Ascending aorta (tissue), 2 donors: ENCODE measurements at regions not wholly inside any gene's neighbourhood (a gene's known extent, or its start where the extent isn't known, plus 50 kb on each side); places are given as distances from the start of the nearest gene placed in this dataset.

Source experiments
- DNase-seq, 2 donors: peaks; one replicate each; pipeline ENCODE4 v3.0.0-alpha.2; 2019; ENCODE audit warnings: low spot score in 2 of 2
- H3K27ac ChIP-seq, 2 donors: fragments of 200-600 bp; sonication (generic); one replicate each; pipeline ENCODE4 v1.5.1; 2016 to 2017; ENCODE audit warnings: mild to moderate bottlenecking in 1 of 2
- H3K27me3 ChIP-seq: fragments of 200-600 bp; sonication (generic); one replicate; pipeline ENCODE4 v1.5.1; 2017
- H3K36me3 ChIP-seq, 2 donors: fragments of 200-600 bp; sonication (generic); one replicate each; pipeline ENCODE4 v1.5.1; 2016
- H3K4me1 ChIP-seq, 2 donors: fragments of 200-600 bp; sonication (generic); one replicate each; pipeline ENCODE4 v1.5.1; 2016 to 2017; ENCODE audit warnings: mild to moderate bottlenecking in 1 of 2
- H3K4me3 ChIP-seq, 2 donors: fragments of 200-600 bp; sonication (generic); one replicate each; pipeline ENCODE4 v1.5.1; 2016 to 2017; ENCODE audit warnings: mild to moderate bottlenecking in 1 of 2
- H3K9me3 ChIP-seq, 2 donors: fragments of 200-600 bp; sonication (generic); one replicate each; pipeline ENCODE4 v1.5.1; 2016
- intact Hi-C: fragments of 100-400 bp; cut with DNase I; formaldehyde crosslinking; loops from one replicate; pipeline ENCODE4 v1.15.1; 2023
- TF ChIP-seq, protein P1 (sequence below), 3 experiments: fragments of 200-600 bp in 2 of 3; fragments of 450-650 bp in 1 of 3; sonication (generic) in 2 of 3; IDR thresholded peaks; one replicate each; pipeline ENCODE4 v1.5.1; 2016 to 2019; ENCODE audit warnings: antibody characterized with exemption in 3 of 3, mild to moderate bottlenecking in 1 of 3, moderate library complexity in 1 of 3

DNA sequence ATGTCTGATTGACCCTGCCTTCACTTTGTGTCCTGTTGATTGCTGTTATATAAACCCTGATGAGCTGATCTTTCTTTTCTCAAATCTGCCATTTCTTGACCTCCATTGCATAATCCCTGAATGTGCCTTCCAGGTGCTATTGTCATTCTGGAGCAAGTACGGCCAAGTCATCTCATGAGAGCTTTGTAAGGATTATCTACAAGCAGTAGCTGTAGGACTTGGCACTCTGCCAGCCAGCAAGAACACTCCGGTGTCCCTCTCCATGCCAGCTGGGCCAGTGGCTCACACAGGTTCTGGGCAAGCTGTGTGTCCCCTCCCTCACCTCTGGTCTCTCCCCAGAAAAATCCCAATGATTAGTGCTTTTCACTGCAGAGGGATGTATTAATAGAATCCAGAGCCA is 348.1 kb downstream of the FOXO1 start:
- Histone ChIP-seq H3K4me1 (no peaks in the 10 kb centered on the region), H3K9me3 (peaks cover 0 to 13% of the 10 kb centered on the region in 2 donors), H3K27ac (no peak overlapping the region), H3K27me3 (no peaks in the 10 kb centered on the region), H3K36me3 (no peaks in the 10 kb centered on the region), H3K4me3 (no peak overlapping the region)
- TF ChIP-seq, protein P1, sequence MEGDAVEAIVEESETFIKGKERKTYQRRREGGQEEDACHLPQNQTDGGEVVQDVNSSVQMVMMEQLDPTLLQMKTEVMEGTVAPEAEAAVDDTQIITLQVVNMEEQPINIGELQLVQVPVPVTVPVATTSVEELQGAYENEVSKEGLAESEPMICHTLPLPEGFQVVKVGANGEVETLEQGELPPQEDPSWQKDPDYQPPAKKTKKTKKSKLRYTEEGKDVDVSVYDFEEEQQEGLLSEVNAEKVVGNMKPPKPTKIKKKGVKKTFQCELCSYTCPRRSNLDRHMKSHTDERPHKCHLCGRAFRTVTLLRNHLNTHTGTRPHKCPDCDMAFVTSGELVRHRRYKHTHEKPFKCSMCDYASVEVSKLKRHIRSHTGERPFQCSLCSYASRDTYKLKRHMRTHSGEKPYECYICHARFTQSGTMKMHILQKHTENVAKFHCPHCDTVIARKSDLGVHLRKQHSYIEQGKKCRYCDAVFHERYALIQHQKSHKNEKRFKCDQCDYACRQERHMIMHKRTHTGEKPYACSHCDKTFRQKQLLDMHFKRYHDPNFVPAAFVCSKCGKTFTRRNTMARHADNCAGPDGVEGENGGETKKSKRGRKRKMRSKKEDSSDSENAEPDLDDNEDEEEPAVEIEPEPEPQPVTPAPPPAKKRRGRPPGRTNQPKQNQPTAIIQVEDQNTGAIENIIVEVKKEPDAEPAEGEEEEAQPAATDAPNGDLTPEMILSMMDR (IDR thresholded peaks at IDR 0.05): no peak
- DNase-seq: no peak
- intact Hi-C loops: no loop called here

DNA sequence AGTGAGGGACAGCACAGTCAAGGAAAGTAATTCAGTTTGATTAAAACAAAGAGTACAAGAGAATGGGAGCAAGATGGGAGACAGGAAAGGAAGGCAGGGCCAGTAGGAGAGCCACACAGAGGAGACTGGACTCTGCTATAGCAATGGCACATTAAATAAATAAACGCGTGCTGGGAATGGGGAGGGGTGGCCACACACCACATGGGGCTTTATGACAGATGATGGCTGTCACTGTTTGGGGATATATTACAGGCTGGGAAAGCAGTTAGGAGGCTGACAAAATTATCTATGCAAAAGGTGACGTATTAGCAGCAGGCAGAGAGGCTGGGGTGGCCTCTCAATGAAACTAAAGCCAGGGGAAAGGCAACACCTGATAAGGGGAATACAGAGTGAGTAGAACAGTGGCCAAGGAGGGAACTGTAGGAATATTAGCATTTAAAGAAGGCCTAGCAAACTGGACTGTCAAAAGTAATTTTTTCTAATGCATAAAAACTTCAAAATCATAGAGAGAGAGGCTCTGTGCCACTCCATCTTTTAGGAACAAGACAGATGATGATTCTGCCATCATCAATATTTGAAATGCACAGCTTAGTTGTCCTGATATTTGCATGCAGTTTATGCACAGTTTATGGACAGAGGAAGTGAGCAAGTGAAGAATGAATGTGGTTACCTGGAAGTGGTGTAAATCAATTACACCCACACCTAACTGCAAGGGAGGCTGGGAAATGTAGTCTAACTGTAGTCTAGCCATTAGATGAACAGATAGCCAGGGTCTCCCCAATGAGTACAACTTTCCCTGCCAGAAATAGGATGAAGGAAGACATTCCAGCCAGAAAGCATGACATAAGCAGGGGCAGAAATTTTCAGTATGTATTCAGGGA is 346.5 kb downstream of the FOXO1 start:
- Histone ChIP-seq H3K27ac (no peak overlapping the region), H3K4me1 (no peaks in the 10 kb centered on the region), H3K4me3 (no peak overlapping the region), H3K36me3 (no peaks in the 10 kb centered on the region), H3K9me3 (peaks cover 0 to 26% of the 10 kb centered on the region in 2 donors), H3K27me3 (no peaks in the 10 kb centered on the region)
- TF ChIP-seq, protein P1 (IDR thresholded peaks at IDR 0.05): no peak
- DNase-seq: no peak
- intact Hi-C loops: no loop called here

DNA sequence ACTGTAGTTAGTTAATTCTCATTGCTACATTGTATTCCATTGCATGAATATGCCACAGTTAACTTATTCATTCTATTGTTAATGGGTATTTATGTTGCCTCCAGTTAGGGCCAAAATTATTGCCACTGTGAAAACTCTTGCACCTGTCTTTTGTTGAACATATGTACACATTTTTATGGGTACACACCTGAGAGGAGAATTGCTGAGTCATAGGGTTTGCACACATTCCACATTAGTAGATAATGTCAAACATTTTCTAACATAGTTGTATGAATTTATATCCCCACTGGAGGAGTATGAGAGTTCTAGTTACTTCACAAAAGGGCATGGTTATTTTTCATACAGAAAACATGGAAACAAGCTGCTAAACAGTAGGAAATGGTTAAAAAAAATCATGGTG is 338.4 kb downstream of the FOXO1 start:
- intact Hi-C loops: no loop called here
- H3K36me3 ChIP-seq: no peaks in the 10 kb centered on the region

DNA sequence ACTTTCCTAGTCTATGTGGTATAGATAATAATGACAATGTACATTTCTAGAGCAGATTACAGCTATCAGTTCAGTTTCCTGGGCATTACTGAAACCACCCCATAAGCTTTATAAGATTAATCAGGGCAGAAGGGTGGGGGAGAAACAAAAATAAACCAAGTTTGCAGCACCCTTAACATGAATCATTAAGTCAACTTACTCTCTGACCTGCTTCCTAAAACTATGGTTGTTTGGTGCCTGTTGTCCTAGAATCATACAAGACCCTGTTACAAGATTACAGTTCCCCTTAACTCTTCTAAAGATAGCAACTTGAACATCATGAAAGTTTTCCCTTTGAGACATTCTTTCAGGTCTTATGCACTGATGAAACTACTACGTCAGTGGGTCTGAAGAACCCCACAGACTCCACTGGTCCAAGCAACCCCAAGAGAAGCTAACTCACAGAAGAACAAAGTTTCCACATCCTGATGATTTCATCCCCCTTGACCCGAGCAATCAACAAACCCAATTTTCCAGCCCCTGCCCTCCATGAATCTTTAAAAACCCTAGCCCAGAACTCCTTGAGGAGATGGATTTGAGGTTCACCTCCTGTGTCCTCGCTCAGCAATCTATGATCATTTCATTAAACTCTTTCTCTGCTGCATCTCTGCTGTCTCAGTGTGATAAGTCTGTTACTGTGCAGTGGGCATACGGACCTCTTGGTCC is 336.5 kb downstream of the FOXO1 start:
- Histone ChIP-seq H3K27ac (no peak overlapping the region), H3K4me3 (no peak overlapping the region), H3K9me3 (no peaks in the 10 kb centered on the region), H3K36me3 (no peaks in the 10 kb centered on the region), H3K4me1 (no peaks in the 10 kb centered on the region), H3K27me3 (no peaks in the 10 kb centered on the region)
- DNase-seq: no peak
- TF ChIP-seq, protein P1 (IDR thresholded peaks at IDR 0.05): no peak
- intact Hi-C loops: no loop called here

More for the DNA sequence above, 338.4 kb downstream of the FOXO1 start:
- Histone ChIP-seq H3K27me3 (no peaks in the 10 kb centered on the region), H3K4me1 (no peaks in the 10 kb centered on the region), H3K27ac (no peak overlapping the region), H3K4me3 (no peak overlapping the region), H3K9me3 (peaks cover 0 to 15% of the 10 kb centered on the region in 2 donors)
- DNase-seq: no peak
- TF ChIP-seq, protein P1 (IDR thresholded peaks at IDR 0.05): no peak

DNA sequence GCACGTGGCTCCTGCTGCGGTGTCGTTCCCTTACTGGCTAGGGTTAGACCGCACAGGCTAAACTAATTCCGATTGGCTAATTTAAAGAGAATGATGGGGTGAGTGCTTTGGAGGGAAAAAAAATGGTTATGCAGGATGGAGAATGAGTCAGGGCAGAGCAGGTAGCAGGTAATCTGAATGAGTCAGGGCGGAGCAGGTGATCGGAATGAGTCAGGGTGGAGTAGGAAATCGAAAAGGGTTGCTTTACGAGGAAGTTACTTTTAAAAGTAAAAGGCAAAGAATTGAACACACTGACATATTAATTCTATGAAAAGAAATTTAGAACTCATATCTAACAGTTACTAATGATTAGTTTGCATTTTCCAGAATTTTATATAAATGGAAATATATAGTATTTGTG is 335.5 kb downstream of the FOXO1 start:
- TF ChIP-seq, protein P1 (IDR thresholded peaks at IDR 0.05): no peak
- H3K9me3 ChIP-seq: no peaks in the 10 kb centered on the region
- no peak for DNase-seq

More for the DNA sequence above, 335.5 kb downstream of the FOXO1 start:
- intact Hi-C loops: no loop called here
- H3K4me1 ChIP-seq: no peaks in the 10 kb centered on the region
- H3K36me3 ChIP-seq: no peaks in the 10 kb centered on the region
- H3K27me3 ChIP-seq: no peaks in the 10 kb centered on the region
- no peak overlapping the region for H3K4me3 ChIP-seq
- H3K27ac ChIP-seq: no peak overlapping the region
